K562 (cell line): ENCODE measurements at regions not wholly inside any gene's neighbourhood (a gene's known extent, or its start where the extent isn't known, plus 50 kb on each side); places are given as distances from the start of the nearest gene placed in this dataset.

Source experiments
- CBX3 ChIP-seq, 2 experiments: IDR thresholded peaks; 1 replicate in 1 of 2; 2 replicates in 1 of 2; pipeline ENCODE4 v1.6.1; 2012; ENCODE audit warnings: inconsistent platforms in 2 of 2, low read length in 2 of 2, borderline replicate concordance in 1 of 2, control low read depth in 1 of 2
- CREB3 ChIP-seq: fragments of 450-650 bp; conservative IDR thresholded peaks from 2 replicates; pipeline ENCODE4 v1.6.1; 2016; ENCODE audit warnings: missing genetic modification characterization, low read depth, mild to moderate bottlenecking, missing compliant biosample characterization, moderate library complexity
- CTCF ChIP-seq, 3 experiments: IDR thresholded peaks in 2 of 3; conservative IDR thresholded peaks in 1 of 3; 2 replicates each; pipeline ENCODE4 v1.5.1; 2011 to 2012; ENCODE audit warnings: low read length in 3 of 3, mild to moderate bottlenecking in 3 of 3, control low read depth in 2 of 3, improper control_type of control experiment in 1 of 3, inconsistent platforms in 1 of 3, low read depth in 1 of 3, mixed read lengths in 1 of 3, moderate library complexity in 1 of 3; ENCODE audit not compliant: insufficient read depth in 2 of 3
- E2F5 ChIP-seq: sonication (generic); formaldehyde crosslinking; IDR thresholded peaks from 2 replicates; pipeline ENCODE4 v1.8.0; 2022; ENCODE audit warnings: mild to moderate bottlenecking, missing genetic modification reagents
- ESRRB ChIP-seq: fragments of 250-450 bp; sonication (Bioruptor Pico); IDR thresholded peaks from 2 replicates; pipeline ENCODE4 v1.5.0; 2020; ENCODE audit warnings: mild to moderate bottlenecking, moderate library complexity, borderline replicate concordance
- JUNB ChIP-seq: fragments of 450-650 bp; formaldehyde crosslinking; conservative IDR thresholded peaks from 2 replicates; pipeline ENCODE4 v1.4.0; 2020; ENCODE audit warnings: mild to moderate bottlenecking
- KDM4B ChIP-seq, 2 experiments: fragments of 450-650 bp in 1 of 2; sonication (generic) in 1 of 2; IDR thresholded peaks; 2 replicates each; pipeline ENCODE4 v1.6.1; 2016 to 2017; ENCODE audit warnings: borderline replicate concordance in 2 of 2, antibody characterized with exemption in 1 of 2, low read depth in 1 of 2, mild to moderate bottlenecking in 1 of 2
- MYNN ChIP-seq, 2 experiments: sonication (generic); formaldehyde crosslinking in 1 of 2; IDR thresholded peaks; 2 replicates each; pipeline versions ENCODE4 v1.5.0 to v1.6.1; 2016 to 2020; ENCODE audit warnings: antibody characterized with exemption in 1 of 2, missing genetic modification reagents in 1 of 2
- NR3C1 ChIP-seq: sonication (generic); formaldehyde crosslinking; IDR thresholded peaks from 2 replicates; pipeline ENCODE4 v1.8.1; 2022; ENCODE audit warnings: missing genetic modification reagents
- RBBP5 ChIP-seq: fragments of 200-600 bp; sonication (generic); IDR thresholded peaks from 2 replicates; pipeline ENCODE4 v1.6.1; 2012; ENCODE audit warnings: borderline replicate concordance, mild to moderate bottlenecking, low read length, control low read depth, inconsistent platforms; ENCODE audit not compliant: insufficient read depth, poor library complexity, severe bottlenecking
- RUNX1 ChIP-seq: sonication (generic); IDR thresholded peaks from 2 replicates; pipeline ENCODE4 v1.6.1; 2016; ENCODE audit warnings: antibody characterized with exemption, low read depth
- STAG1 ChIP-seq: sonication (generic); formaldehyde crosslinking; IDR thresholded peaks from 2 replicates; pipeline ENCODE4 v1.5.0; 2020; ENCODE audit warnings: missing genetic modification reagents, borderline replicate concordance
- ZBTB33 ChIP-seq: sonication (generic); formaldehyde crosslinking; IDR thresholded peaks from 2 replicates; pipeline ENCODE4 v1.8.1; 2023; ENCODE audit warnings: mild to moderate bottlenecking, missing genetic modification reagents

- TF ChIP-seq RUNX1 = no peak
- no peak for TF ChIP-seq KDM4B (IDR thresholded peaks at IDR 0.05; ENCODE audit: borderline replicate concordance in 2 of 2, low read depth in 1 of 2)
- TF ChIP-seq MYNN (IDR thresholded peaks at IDR 0.05) = no peak
- no peak for TF ChIP-seq MYNN (CRISPR knock-in tag; IDR thresholded peaks at IDR 0.05)
- TF ChIP-seq STAG1 (CRISPR knock-in tag) = no peak
- no peak for TF ChIP-seq CTCF (IDR thresholded peaks at IDR 0.05 in 2 of 3, conservative IDR thresholded peaks at IDR 0.05 in 1 of 3; ENCODE audit: insufficient read depth in 2 of 3, low read depth in 1 of 3, low read length in 3 of 3)
- no peak for TF ChIP-seq NR3C1 (CRISPR knock-in tag)
- no peak for TF ChIP-seq JUNB (CRISPR knock-in tag)
- no peak for TF ChIP-seq ESRRB
- no peak for TF ChIP-seq CREB3 (tag)
- TF ChIP-seq E2F5 (CRISPR knock-in tag) = no peak
- TF ChIP-seq ZBTB33 (CRISPR knock-in tag) = no peak
- TF ChIP-seq CBX3 (IDR thresholded peaks at IDR 0.05; ENCODE audit: borderline replicate concordance in 1 of 2, low read length in 2 of 2) = no peak
- TF ChIP-seq RBBP5 = no peak
Observed at GRCh38 chr14:47785058-47785457, 109.7 kb upstream of the MDGA2 start.
